ENCODE measurements at regions not wholly inside any gene's neighbourhood (a gene's known extent, or its start where the extent isn't known, plus 50 kb on each side); places are given as distances from the start of the nearest gene placed in this dataset.

DNA sequence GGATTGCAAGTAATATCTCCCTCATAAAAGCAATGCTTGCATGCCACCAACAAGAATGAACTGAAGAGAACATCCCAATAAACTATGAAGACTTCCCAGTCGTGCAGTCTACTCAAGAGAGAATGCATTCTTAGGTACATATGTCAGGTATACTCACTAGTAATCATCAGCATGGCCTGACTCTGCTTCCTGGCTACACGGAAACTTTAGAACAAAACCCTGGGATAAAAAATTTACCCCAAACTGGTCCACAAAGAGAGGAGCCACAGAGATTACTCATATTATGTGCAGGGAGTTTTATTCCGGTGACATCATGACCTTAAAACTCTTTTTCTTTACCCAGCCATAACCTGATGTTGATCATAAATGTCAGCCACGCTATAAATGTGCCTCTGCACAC lies 57.5 kb upstream of the PAPPA start:
- TF ChIP-seq, protein P1, sequence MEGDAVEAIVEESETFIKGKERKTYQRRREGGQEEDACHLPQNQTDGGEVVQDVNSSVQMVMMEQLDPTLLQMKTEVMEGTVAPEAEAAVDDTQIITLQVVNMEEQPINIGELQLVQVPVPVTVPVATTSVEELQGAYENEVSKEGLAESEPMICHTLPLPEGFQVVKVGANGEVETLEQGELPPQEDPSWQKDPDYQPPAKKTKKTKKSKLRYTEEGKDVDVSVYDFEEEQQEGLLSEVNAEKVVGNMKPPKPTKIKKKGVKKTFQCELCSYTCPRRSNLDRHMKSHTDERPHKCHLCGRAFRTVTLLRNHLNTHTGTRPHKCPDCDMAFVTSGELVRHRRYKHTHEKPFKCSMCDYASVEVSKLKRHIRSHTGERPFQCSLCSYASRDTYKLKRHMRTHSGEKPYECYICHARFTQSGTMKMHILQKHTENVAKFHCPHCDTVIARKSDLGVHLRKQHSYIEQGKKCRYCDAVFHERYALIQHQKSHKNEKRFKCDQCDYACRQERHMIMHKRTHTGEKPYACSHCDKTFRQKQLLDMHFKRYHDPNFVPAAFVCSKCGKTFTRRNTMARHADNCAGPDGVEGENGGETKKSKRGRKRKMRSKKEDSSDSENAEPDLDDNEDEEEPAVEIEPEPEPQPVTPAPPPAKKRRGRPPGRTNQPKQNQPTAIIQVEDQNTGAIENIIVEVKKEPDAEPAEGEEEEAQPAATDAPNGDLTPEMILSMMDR (IDR thresholded peaks at IDR 0.05): no peak
- TF ChIP-seq POLR2A (IDR thresholded peaks at IDR 0.05): no peak
